HG02678 (cell line): ENCODE measurements at regions not wholly inside any gene's neighbourhood (a gene's known extent, or its start where the extent isn't known, plus 50 kb on each side); places are given as distances from the start of the nearest gene placed in this dataset.

Experiments used
- ATAC-seq: cut with Tn5 transposase; IDR thresholded peaks from one replicate; pipeline ENCODE4 v1.9.1; 2021; ENCODE audit warnings: mild to moderate bottlenecking, moderate library complexity; ENCODE audit not compliant: unreplicated experiment

GRCh38 chr2:181374781-181375675, 82.2 kb upstream of the ITGA4 start:
- ATAC-seq = peak; percentile 69

GRCh38 chr2:181376442-181376841, 80.7 kb upstream of the ITGA4 start:
- ATAC-seq = no peak

- no peak for ATAC-seq
These were observed 80.2 kb upstream of the ITGA4 start for GRCh38 chr2:181376999-181377398.

GRCh38 chr2:181378491-181378890, 78.7 kb upstream of the ITGA4 start:
- no peak for ATAC-seq

GRCh38 chr2:181380581-181380980, 76.6 kb upstream of the ITGA4 start:
- no peak for ATAC-seq

GRCh38 chr2:181384923-181385322, 72.3 kb upstream of the ITGA4 start:
- ATAC-seq = no peak

GRCh38 chr2:181389524-181389923, 67.7 kb upstream of the ITGA4 start:
- no peak for ATAC-seq

- peak; percentile 64 for ATAC-seq
These were observed 63.7 kb upstream of the ITGA4 start for GRCh38 chr2:181393472-181393871.

GRCh38 chr2:181394741-181395437, 62.3 kb upstream of the ITGA4 start:
- no peak for ATAC-seq

GRCh38 chr2:181395851-181396250, 61.3 kb upstream of the ITGA4 start:
- no peak for ATAC-seq

GRCh38 chr2:181396256-181397123, 60.7 kb upstream of the ITGA4 start:
- no peak for ATAC-seq

GRCh38 chr2:181397331-181397730, 59.9 kb upstream of the ITGA4 start:
- ATAC-seq = no peak

- no peak for ATAC-seq
These were observed 59.2 kb upstream of the ITGA4 start for GRCh38 chr2:181398000-181398399.

GRCh38 chr2:181399027-181399426, 58.2 kb upstream of the ITGA4 start:
- no peak for ATAC-seq

GRCh38 chr2:181404472-181404871, 52.7 kb upstream of the ITGA4 start:
- ATAC-seq = peak; percentile 42

GRCh38 chr2:181407171-181407570, 50.0 kb upstream of the ITGA4 start:
- ATAC-seq = no peak
